C4-2B (cell line): ENCODE measurements at regions not wholly inside any gene's neighbourhood (a gene's known extent, or its start where the extent isn't known, plus 50 kb on each side); places are given as distances from the start of the nearest gene placed in this dataset.

Experiments used
- ZFX ChIP-seq: fragments of 450-650 bp; IDR thresholded peaks from 2 replicates; pipeline ENCODE4 v1.6.1; 2017
- TF ChIP-seq, protein P1 (sequence below): fragments of 450-650 bp; conservative IDR thresholded peaks from 2 replicates; pipeline ENCODE4 v1.5.1; 2017; ENCODE audit warnings: mild to moderate bottlenecking

DNA sequence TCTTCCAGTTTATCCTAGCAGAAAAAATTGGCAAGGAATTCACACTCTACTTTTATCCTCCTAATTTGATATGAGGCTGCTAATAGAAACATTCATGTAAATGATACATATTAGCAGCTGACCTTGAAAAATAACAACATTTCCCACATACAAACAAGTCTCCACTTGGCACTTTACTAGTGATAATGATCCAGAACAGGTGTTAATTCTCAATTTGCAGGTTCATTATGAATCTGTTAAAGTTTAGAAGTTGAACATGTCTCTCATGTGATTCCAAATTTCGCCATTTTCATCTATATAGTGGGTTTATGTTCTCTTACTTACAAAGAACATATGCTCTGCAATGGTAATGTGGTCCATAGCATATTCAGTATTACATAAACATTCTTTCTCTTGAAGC lies 1396.8 kb upstream of the LRRTM3 start:
- TF ChIP-seq, protein P1, sequence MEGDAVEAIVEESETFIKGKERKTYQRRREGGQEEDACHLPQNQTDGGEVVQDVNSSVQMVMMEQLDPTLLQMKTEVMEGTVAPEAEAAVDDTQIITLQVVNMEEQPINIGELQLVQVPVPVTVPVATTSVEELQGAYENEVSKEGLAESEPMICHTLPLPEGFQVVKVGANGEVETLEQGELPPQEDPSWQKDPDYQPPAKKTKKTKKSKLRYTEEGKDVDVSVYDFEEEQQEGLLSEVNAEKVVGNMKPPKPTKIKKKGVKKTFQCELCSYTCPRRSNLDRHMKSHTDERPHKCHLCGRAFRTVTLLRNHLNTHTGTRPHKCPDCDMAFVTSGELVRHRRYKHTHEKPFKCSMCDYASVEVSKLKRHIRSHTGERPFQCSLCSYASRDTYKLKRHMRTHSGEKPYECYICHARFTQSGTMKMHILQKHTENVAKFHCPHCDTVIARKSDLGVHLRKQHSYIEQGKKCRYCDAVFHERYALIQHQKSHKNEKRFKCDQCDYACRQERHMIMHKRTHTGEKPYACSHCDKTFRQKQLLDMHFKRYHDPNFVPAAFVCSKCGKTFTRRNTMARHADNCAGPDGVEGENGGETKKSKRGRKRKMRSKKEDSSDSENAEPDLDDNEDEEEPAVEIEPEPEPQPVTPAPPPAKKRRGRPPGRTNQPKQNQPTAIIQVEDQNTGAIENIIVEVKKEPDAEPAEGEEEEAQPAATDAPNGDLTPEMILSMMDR = no peak
- no peak for TF ChIP-seq ZFX
